Mammary epithelial cell (primary cell): ENCODE measurements at regions not wholly inside any gene's neighbourhood (a gene's known extent, or its start where the extent isn't known, plus 50 kb on each side); places are given as distances from the start of the nearest gene placed in this dataset.

Source experiments
- EZH2 ChIP-seq: IDR thresholded peaks from 2 replicates; pipeline ENCODE4 v1.6.1; 2012; ENCODE audit warnings: low read length, inconsistent platforms, borderline replicate concordance
- TF ChIP-seq, protein P1 (sequence below), 2 donors: IDR thresholded peaks in 1 of 2; conservative IDR thresholded peaks in 1 of 2; 2 replicates each; pipeline ENCODE4 v1.5.1; 2011 to 2012; ENCODE audit warnings: inconsistent platforms in 2 of 2, low read length in 2 of 2, mild to moderate bottlenecking in 2 of 2, control low read depth in 1 of 2, low read depth in 1 of 2; ENCODE audit not compliant: insufficient read depth in 1 of 2; ENCODE audit errors: extremely low read depth in 1 of 2

DNA sequence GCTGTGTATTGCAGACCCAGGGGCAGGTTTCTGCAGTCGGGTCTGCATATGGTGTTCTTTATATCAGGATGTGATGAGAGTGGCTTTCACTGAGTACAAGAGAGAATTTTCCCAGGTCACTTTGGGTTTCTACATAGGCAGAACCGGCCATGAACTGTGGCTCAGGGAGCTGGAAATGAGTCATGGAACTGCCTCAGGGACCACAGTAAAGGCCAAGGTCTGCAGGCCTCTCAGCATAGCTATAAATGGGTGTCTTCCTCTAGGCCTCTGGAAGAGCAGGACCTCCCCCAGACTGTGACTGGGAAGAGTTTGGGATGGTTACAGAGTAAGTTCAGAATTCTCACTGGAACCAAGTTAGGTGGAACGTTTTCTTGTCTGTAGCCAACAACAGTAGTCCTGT is 51.8 kb upstream of the ZNF681 start:
- TF ChIP-seq, protein P1, sequence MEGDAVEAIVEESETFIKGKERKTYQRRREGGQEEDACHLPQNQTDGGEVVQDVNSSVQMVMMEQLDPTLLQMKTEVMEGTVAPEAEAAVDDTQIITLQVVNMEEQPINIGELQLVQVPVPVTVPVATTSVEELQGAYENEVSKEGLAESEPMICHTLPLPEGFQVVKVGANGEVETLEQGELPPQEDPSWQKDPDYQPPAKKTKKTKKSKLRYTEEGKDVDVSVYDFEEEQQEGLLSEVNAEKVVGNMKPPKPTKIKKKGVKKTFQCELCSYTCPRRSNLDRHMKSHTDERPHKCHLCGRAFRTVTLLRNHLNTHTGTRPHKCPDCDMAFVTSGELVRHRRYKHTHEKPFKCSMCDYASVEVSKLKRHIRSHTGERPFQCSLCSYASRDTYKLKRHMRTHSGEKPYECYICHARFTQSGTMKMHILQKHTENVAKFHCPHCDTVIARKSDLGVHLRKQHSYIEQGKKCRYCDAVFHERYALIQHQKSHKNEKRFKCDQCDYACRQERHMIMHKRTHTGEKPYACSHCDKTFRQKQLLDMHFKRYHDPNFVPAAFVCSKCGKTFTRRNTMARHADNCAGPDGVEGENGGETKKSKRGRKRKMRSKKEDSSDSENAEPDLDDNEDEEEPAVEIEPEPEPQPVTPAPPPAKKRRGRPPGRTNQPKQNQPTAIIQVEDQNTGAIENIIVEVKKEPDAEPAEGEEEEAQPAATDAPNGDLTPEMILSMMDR (conservative IDR thresholded peaks at IDR 0.05 in 1 of 2, IDR thresholded peaks at IDR 0.05 in 1 of 2; ENCODE audit: extremely low read depth in 1 of 2, insufficient read depth in 1 of 2, low read depth in 1 of 2, low read length in 2 of 2) = no peak
- TF ChIP-seq EZH2 = no peak
